Fibroblast of upper back skin (primary cell): ENCODE measurements at regions not wholly inside any gene's neighbourhood (a gene's known extent, or its start where the extent isn't known, plus 50 kb on each side); places are given as distances from the start of the nearest gene placed in this dataset.
"Not testable (repeated sequence)": the region's sequence is repeated elsewhere in the genome, so short reads cannot be mapped to it uniquely, and the experiment has no call there.

ENCODE experiments used
- DNase-seq: peaks from one replicate; pipeline ENCODE4 v3.0.0-alpha.2; 2013

GRCh38 chr3:72031581-72031980 lies 246.6 kb upstream of the PROK2 start:
- DNase-seq, result peak; percentile 67

GRCh38 chr3:72030296-72030695 lies 245.3 kb upstream of the PROK2 start:
- DNase-seq, result not testable (repeated sequence)

GRCh38 chr3:72028726-72029125 lies 243.8 kb upstream of the PROK2 start:
- peak; percentile 80 for DNase-seq

- DNase-seq, result not testable (repeated sequence)
Measured at GRCh38 chr3:72028307-72028706, 243.4 kb upstream of the PROK2 start.

GRCh38 chr3:72027728-72028127 lies 242.8 kb upstream of the PROK2 start:
- DNase-seq, result not testable (repeated sequence)

GRCh38 chr3:72022027-72022426 lies 237.1 kb upstream of the PROK2 start:
- DNase-seq, result no peak

GRCh38 chr3:72021531-72021930 lies 236.6 kb upstream of the PROK2 start:
- DNase-seq, result no peak

GRCh38 chr3:72018343-72018984 lies 233.5 kb upstream of the PROK2 start:
- DNase-seq, result peak; percentile 36

GRCh38 chr3:72017935-72018334 lies 233.0 kb upstream of the PROK2 start:
- DNase-seq, result no peak

GRCh38 chr3:72017311-72017710 lies 232.4 kb upstream of the PROK2 start:
- no peak for DNase-seq

- DNase-seq, result no peak
Measured at GRCh38 chr3:72015463-72015862, 230.5 kb upstream of the PROK2 start.

- no peak for DNase-seq
Measured at GRCh38 chr3:72013084-72013483, 228.1 kb upstream of the PROK2 start.

- DNase-seq, result no peak
Measured at GRCh38 chr3:72012363-72012762, 227.4 kb upstream of the PROK2 start.

GRCh38 chr3:72011485-72011884 lies 226.5 kb upstream of the PROK2 start:
- peak; percentile 97 for DNase-seq

GRCh38 chr3:72009851-72010443 lies 225.0 kb upstream of the PROK2 start:
- no peak for DNase-seq

GRCh38 chr3:72008226-72008996 lies 223.5 kb upstream of the PROK2 start:
- peak; percentile 24 for DNase-seq

GRCh38 chr3:72006631-72007556 lies 221.9 kb upstream of the PROK2 start:
- no peak for DNase-seq

- DNase-seq, result peak; percentile 72
Measured at GRCh38 chr3:72004749-72005292, 219.9 kb upstream of the PROK2 start.

GRCh38 chr3:72003936-72004335 lies 219.0 kb upstream of the PROK2 start:
- DNase-seq, result no peak

GRCh38 chr3:72001758-72002157 lies 216.8 kb upstream of the PROK2 start:
- DNase-seq, result no peak

- DNase-seq, result peak; percentile 98
Measured at GRCh38 chr3:71998995-71999673, 214.2 kb upstream of the PROK2 start.

GRCh38 chr3:71997066-71997653 lies 212.2 kb upstream of the PROK2 start:
- DNase-seq, result no peak
